Keratinocyte (primary cell): ENCODE measurements at regions not wholly inside any gene's neighbourhood (a gene's known extent, or its start where the extent isn't known, plus 50 kb on each side); places are given as distances from the start of the nearest gene placed in this dataset.

Experiments
- DNase-seq: peaks from one replicate; pipeline ENCODE4 v3.0.0-alpha.2; 2011; ENCODE audit warnings: low read depth, missing footprints, low spot score
- FAIRE-seq: peaks from 2 replicates; lab custom pipeline; 2011; peaks lifted over from hg19 to GRCh38; lab: Jason Lieb, UNC
- H2AFZ ChIP-seq: 2 replicates; pipeline ENCODE4 v1.6.0; 2012; ENCODE audit warnings: low read length, control low read depth, inconsistent platforms; ENCODE audit not compliant: control insufficient read depth
- H3K27ac ChIP-seq: 2 replicates; pipeline ENCODE4 v1.5.1; 2011; ENCODE audit warnings: low read length; ENCODE audit not compliant: control insufficient read depth, insufficient read depth
- H3K27me3 ChIP-seq: 3 replicates; pipeline ENCODE4 v1.6.0; 2011; ENCODE audit warnings: low read length; ENCODE audit not compliant: control insufficient read depth, insufficient read depth; ENCODE audit errors: extremely low read depth
- H3K36me3 ChIP-seq, 2 experiments: 2 replicates in 1 of 2; 3 replicates in 1 of 2; pipeline ENCODE4 v1.5.1; 2011; ENCODE audit warnings: low read length in 2 of 2, mild to moderate bottlenecking in 1 of 2; ENCODE audit not compliant: control insufficient read depth in 2 of 2, insufficient read depth in 2 of 2; ENCODE audit errors: extremely low read depth in 1 of 2
- H3K4me1 ChIP-seq: 3 replicates; pipeline ENCODE4 v1.5.1; 2011; ENCODE audit warnings: low read length; ENCODE audit not compliant: control insufficient read depth, insufficient read depth; ENCODE audit errors: extremely low read depth
- H3K4me2 ChIP-seq: 3 replicates; pipeline ENCODE4 v1.6.0; 2011; ENCODE audit warnings: low read depth, low read length; ENCODE audit not compliant: control insufficient read depth, insufficient read depth; ENCODE audit errors: extremely low read depth
- H3K4me3 ChIP-seq, 3 experiments: fragments of 200-600 bp in 1 of 3; sonication (generic) in 1 of 3; 2 replicates in 2 of 3; 3 replicates in 1 of 3; pipeline ENCODE4 v1.5.1; 2011 to 2016; ENCODE audit warnings: low read length in 3 of 3, mild to moderate bottlenecking in 3 of 3, control low read depth in 2 of 3, inconsistent platforms in 1 of 3, low read depth in 1 of 3, mixed read lengths in 1 of 3, mixed run types in 1 of 3, moderate library complexity in 1 of 3; ENCODE audit not compliant: control insufficient read depth in 2 of 3, insufficient read depth in 2 of 3; ENCODE audit errors: extremely low read depth in 1 of 3
- H3K79me2 ChIP-seq: 2 replicates; pipeline ENCODE4 v1.6.0; 2012; ENCODE audit warnings: low read length; ENCODE audit not compliant: control insufficient read depth, insufficient read depth
- H3K9ac ChIP-seq: 3 replicates; pipeline ENCODE4 v1.6.0; 2011; ENCODE audit warnings: low read length; ENCODE audit not compliant: control insufficient read depth, insufficient read depth; ENCODE audit errors: extremely low read depth
- H3K9me1 ChIP-seq: 3 replicates; pipeline ENCODE4 v1.6.0; 2011; ENCODE audit warnings: low read length; ENCODE audit not compliant: control insufficient read depth, insufficient read depth; ENCODE audit errors: extremely low read depth
- H3K9me3 ChIP-seq: 2 replicates; pipeline ENCODE4 v1.5.1; 2012; ENCODE audit warnings: low read depth, low read length; ENCODE audit not compliant: control insufficient read depth
- H4K20me1 ChIP-seq: 3 replicates; pipeline ENCODE4 v1.6.0; 2011; ENCODE audit warnings: low read length; ENCODE audit not compliant: control insufficient read depth, insufficient read depth; ENCODE audit errors: extremely low read depth
- EZH2 ChIP-seq: IDR thresholded peaks from one replicate; pipeline ENCODE4 v1.6.1; 2012; ENCODE audit warnings: inconsistent platforms, mild to moderate bottlenecking, low read length, moderate library complexity
- dilution Hi-C: fragments of 300-500 bp; cut with MboI; formaldehyde crosslinking; loops from one replicate; pipeline ENCODE4 v1.7.0; 2020; ENCODE audit warnings: low sequenced_read_pairs; ENCODE audit not compliant: extremely low pct_ligation_motif_present
- TF ChIP-seq, protein P1 (sequence below), 3 experiments: IDR thresholded peaks in 1 of 3; conservative IDR thresholded peaks in 1 of 3; optimal IDR thresholded peaks in 1 of 3; 2 replicates in 2 of 3; 3 replicates in 1 of 3; pipeline versions ENCODE3 to v1.5.1; 2011; ENCODE audit warnings: low read length in 3 of 3, mild to moderate bottlenecking in 3 of 3, moderate library complexity in 2 of 3, control low read depth in 1 of 3, inconsistent platforms in 1 of 3; ENCODE audit not compliant: insufficient read depth in 2 of 3; ENCODE audit errors: extremely low read depth in 1 of 3

GRCh38 chr11:80718611-80719291 is 1277.9 kb upstream of the TENM4 start:
- H3K4me1 ChIP-seq = peaks cover 15% of the 10 kb centered on the region
- no peaks in the 10 kb centered on the region for H3K79me2 ChIP-seq
- H3K9me1 ChIP-seq = no peaks in the 10 kb centered on the region
- H3K36me3 ChIP-seq = no peaks in the 10 kb centered on the region
- TF ChIP-seq, protein P1, sequence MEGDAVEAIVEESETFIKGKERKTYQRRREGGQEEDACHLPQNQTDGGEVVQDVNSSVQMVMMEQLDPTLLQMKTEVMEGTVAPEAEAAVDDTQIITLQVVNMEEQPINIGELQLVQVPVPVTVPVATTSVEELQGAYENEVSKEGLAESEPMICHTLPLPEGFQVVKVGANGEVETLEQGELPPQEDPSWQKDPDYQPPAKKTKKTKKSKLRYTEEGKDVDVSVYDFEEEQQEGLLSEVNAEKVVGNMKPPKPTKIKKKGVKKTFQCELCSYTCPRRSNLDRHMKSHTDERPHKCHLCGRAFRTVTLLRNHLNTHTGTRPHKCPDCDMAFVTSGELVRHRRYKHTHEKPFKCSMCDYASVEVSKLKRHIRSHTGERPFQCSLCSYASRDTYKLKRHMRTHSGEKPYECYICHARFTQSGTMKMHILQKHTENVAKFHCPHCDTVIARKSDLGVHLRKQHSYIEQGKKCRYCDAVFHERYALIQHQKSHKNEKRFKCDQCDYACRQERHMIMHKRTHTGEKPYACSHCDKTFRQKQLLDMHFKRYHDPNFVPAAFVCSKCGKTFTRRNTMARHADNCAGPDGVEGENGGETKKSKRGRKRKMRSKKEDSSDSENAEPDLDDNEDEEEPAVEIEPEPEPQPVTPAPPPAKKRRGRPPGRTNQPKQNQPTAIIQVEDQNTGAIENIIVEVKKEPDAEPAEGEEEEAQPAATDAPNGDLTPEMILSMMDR (optimal IDR thresholded peaks at IDR 0.05 in 1 of 3, IDR thresholded peaks at IDR 0.05 in 1 of 3, conservative IDR thresholded peaks at IDR 0.05 in 1 of 3; ENCODE audit: extremely low read depth in 1 of 3, insufficient read depth in 2 of 3, low read length in 3 of 3) = no peak
- no peak for TF ChIP-seq EZH2
- no peak overlapping the region for H3K9ac ChIP-seq
- no peak overlapping the region for H3K4me3 ChIP-seq
- no peak overlapping the region for H3K4me2 ChIP-seq
- no peak overlapping the region for H3K27ac ChIP-seq
- H3K9me3 ChIP-seq = no peaks in the 10 kb centered on the region
- H4K20me1 ChIP-seq = no peaks in the 10 kb centered on the region
- no peak overlapping the region for H2AFZ ChIP-seq
- H3K27me3 ChIP-seq = no peaks in the 10 kb centered on the region
- FAIRE-seq (no peak), DNase-seq (no peak)
- dilution Hi-C loops = no loop called here

GRCh38 chr11:80702264-80702663 is 1261.4 kb upstream of the TENM4 start:
- H3K4me2 ChIP-seq = peak overlapping the region; percentile 36
- H3K36me3 ChIP-seq = no peaks in the 10 kb centered on the region
- dilution Hi-C loops = no loop called here
- H3K4me3 ChIP-seq = no peak overlapping the region
- H3K9ac ChIP-seq = no peak overlapping the region
- H2AFZ ChIP-seq = no peak overlapping the region
- H3K79me2 ChIP-seq = no peaks in the 10 kb centered on the region
- H3K4me1 ChIP-seq = peaks cover 36% of the 10 kb centered on the region
- no peaks in the 10 kb centered on the region for H3K27me3 ChIP-seq
- peak overlapping the region; percentile 47 for H3K27ac ChIP-seq
- H3K9me1 ChIP-seq = no peaks in the 10 kb centered on the region
- no peaks in the 10 kb centered on the region for H4K20me1 ChIP-seq
- no peak for DNase-seq
- no peaks in the 10 kb centered on the region for H3K9me3 ChIP-seq
- FAIRE-seq = no peak
- TF ChIP-seq, protein P1 (optimal IDR thresholded peaks at IDR 0.05 in 1 of 3, IDR thresholded peaks at IDR 0.05 in 1 of 3, conservative IDR thresholded peaks at IDR 0.05 in 1 of 3; ENCODE audit: extremely low read depth in 1 of 3, insufficient read depth in 2 of 3, low read length in 3 of 3) = no peak
- no peak for TF ChIP-seq EZH2
